A673 (cell line): ENCODE measurements at regions not wholly inside any gene's neighbourhood (a gene's known extent, or its start where the extent isn't known, plus 50 kb on each side); places are given as distances from the start of the nearest gene placed in this dataset.
"Not testable (repeated sequence)": the region's sequence is repeated elsewhere in the genome, so short reads cannot be mapped to it uniquely, and the experiment has no call there.

Experiments
- BruUV-seq: library from RNA; stranded (reverse); fragments of 400-500 nt; replicated peaks from 2 replicates; lab custom pipeline; 2021; lab: Mats Ljungman, UMichigan
- CTCF ChIA-PET: fragments of 300-600 bp; sonication (Branson Sonifier 250); formaldehyde crosslinking; loops from one replicate; lab custom pipeline; 2022; ENCODE audit warnings: antibody characterized with exemption; lab: Charles Lee
- POLR2A ChIA-PET: fragments of 300-600 bp; sonication (Branson Sonifier 250); formaldehyde crosslinking; loops from one replicate; lab custom pipeline; 2022; ENCODE audit warnings: antibody characterized with exemption; ENCODE audit not compliant: low non-redundant PET; lab: Charles Lee
- DNase-seq: peaks from one replicate; pipeline ENCODE4 v3.0.0-alpha.2; 2015; ENCODE audit warnings: low spot score
- H3K27ac ChIP-seq: fragments of 200-600 bp; sonication (generic); 2 replicates; pipeline ENCODE4 v1.5.1; 2016; ENCODE audit warnings: mixed run types, low read depth, mild to moderate bottlenecking, mixed read lengths, antibody characterized with exemption, low read length; ENCODE audit not compliant: poor library complexity, severe bottlenecking
- H3K27me3 ChIP-seq: fragments of 200-600 bp; sonication (generic); replicated peaks from 2 replicates; pipeline ENCODE4 v1.6.1; 2017; ENCODE audit warnings: mixed run types, low read depth, mild to moderate bottlenecking, mixed read lengths, antibody characterized with exemption, low read length; ENCODE audit not compliant: insufficient read depth, poor library complexity
- H3K36me3 ChIP-seq: fragments of 200-600 bp; sonication (generic); 2 replicates; pipeline ENCODE4 v1.6.1; 2016; ENCODE audit warnings: mixed run types, mild to moderate bottlenecking, mixed read lengths, antibody characterized with exemption, low read length; ENCODE audit not compliant: insufficient read depth, poor library complexity, severe bottlenecking
- H3K4me1 ChIP-seq: fragments of 200-600 bp; sonication (generic); 2 replicates; pipeline ENCODE4 v1.6.1; 2017; ENCODE audit warnings: mixed run types, mild to moderate bottlenecking, mixed read lengths, antibody characterized with exemption, low read length; ENCODE audit not compliant: insufficient read depth, poor library complexity, severe bottlenecking
- H3K4me3 ChIP-seq: fragments of 200-600 bp; sonication (generic); 2 replicates; pipeline ENCODE4 v1.5.1; 2016; ENCODE audit warnings: low read depth, mixed run types, mild to moderate bottlenecking, mixed read lengths, low read length; ENCODE audit not compliant: poor library complexity, severe bottlenecking
- H3K9me3 ChIP-seq: fragments of 200-600 bp; sonication (generic); 2 replicates; pipeline ENCODE4 v1.6.1; 2016; ENCODE audit warnings: mixed run types, low read depth, mild to moderate bottlenecking, mixed read lengths, antibody characterized with exemption, low read length; ENCODE audit not compliant: poor library complexity, severe bottlenecking
- CTCF ChIP-seq: fragments of 300-800, 200-600 bp; sonication (generic); conservative IDR thresholded peaks from 2 replicates; pipeline ENCODE4 v1.5.1; 2017; ENCODE audit warnings: low read depth, mild to moderate bottlenecking, antibody characterized with exemption, low read length, moderate library complexity, mixed read lengths
- EZH2 ChIP-seq: fragments of 200-600 bp; sonication (generic); IDR thresholded peaks from 2 replicates; pipeline ENCODE4 v1.6.1; 2017; ENCODE audit warnings: borderline replicate concordance, low read depth, mild to moderate bottlenecking, mixed read lengths, antibody characterized with exemption, low read length; ENCODE audit not compliant: poor library complexity, severe bottlenecking
- intact Hi-C: fragments of 100-400 bp; cut with micrococcal nuclease; formaldehyde crosslinking; loops from one replicate; pipeline ENCODE4 v1.10.0; 2022; ENCODE audit not compliant: unreplicated experiment

DNA sequence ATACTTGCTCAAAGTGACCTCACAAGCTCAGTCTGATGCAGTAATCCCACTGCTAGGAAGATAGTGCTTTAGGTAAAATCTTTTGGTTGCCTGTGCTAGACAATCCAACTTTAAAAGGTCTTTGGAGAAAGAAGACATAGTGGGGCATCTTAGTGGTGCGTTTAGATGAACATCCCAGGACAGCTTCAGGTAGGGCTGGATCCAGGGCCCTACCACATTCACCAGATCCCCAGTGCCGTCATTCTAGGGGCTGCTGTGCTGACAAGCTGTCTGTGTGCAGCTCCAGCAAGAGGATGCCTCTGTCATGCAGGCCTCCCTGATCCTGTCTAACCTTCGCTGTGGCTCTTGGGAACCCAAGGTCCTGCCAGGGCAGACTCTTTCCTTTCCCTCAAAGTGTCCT is 100.7 kb upstream of the EIF5 start:
- POLR2A ChIA-PET, result no interaction called here
- intact Hi-C loops, result no loop called here
- Histone ChIP-seq H3K4me3 (no peak overlapping the region), H3K9me3 (no peaks in the 10 kb centered on the region), H3K27me3 (no peaks in the 10 kb centered on the region), H3K4me1 (peaks cover 44% of the 10 kb centered on the region), H3K27ac (no peak overlapping the region), H3K36me3 (no peaks in the 10 kb centered on the region)
- TF ChIP-seq CTCF, result no peak
- no peak for TF ChIP-seq EZH2
- DNase-seq, result no peak
- no TSS peak for BruUV-seq
- CTCF ChIA-PET, result interaction anchor here (0.6 kb wide), 1 partner anchor 210 kb away, joined by 3 read pairs; no protein-coding TSS in a partner anchor

DNA sequence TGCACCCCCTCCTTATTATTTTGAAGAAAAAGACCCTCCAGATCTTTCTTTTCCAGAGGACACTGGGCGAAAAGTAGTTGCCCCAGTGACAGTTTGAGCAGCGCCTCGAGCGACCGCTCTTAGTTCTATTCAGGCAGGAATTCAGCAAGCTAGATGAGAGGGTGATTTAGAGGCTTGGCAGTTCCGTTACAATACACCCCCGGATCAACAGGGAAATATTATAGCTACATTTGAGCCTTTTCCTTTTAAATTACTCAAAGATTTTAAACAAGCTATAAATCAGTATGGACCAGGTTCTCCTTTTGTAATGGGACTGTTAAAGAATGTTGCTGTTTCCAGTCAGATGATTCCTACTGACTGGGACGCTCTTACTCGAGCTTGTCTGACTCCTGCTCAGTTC is 99.2 kb upstream of the EIF5 start:
- BruUV-seq, H3K9me3 ChIP-seq: not testable (repeated sequence)

DNA sequence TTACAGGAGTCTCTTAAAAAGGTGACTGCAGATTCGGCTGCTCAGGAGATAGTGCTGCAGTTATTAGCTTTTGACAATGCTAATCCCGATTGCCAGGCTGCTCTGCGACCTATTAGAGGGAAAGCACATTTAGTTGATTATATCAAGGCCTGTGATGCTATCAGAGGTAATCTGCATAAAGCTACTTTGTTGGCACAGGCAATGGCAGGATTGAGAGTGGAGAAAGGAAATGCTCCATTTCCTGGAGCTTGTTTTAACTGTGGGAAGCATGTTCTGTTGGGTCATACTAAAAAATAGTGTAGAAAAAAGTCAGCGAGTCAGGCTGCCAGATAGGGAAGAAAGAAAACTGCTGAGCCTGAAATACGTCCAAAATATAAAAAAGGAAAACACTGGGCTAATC is 98.5 kb upstream of the EIF5 start:
- H3K36me3 ChIP-seq, H3K27me3 ChIP-seq, intact Hi-C loops, BruUV-seq, CTCF ChIA-PET, H3K9me3 ChIP-seq: not testable (repeated sequence)
- H3K4me3 ChIP-seq, result peak overlapping the region; percentile 16
- DNase-seq, result peak; percentile 88
- peaks cover 44% of the 10 kb centered on the region for H3K4me1 ChIP-seq
- peak overlapping the region; percentile 87 for H3K27ac ChIP-seq
- POLR2A ChIA-PET, result interaction anchor here (0.5 kb wide), 1 partner anchor 130 kb away, joined by 3 read pairs; no protein-coding TSS in a partner anchor

More for the DNA sequence above, 99.2 kb upstream of the EIF5 start:
- CTCF ChIA-PET, result interaction anchor here (0.6 kb wide), 1 partner anchor 29 kb away, joined by 3 read pairs; no protein-coding TSS in a partner anchor
- H3K27me3 ChIP-seq, POLR2A ChIA-PET, intact Hi-C loops, H3K36me3 ChIP-seq: not testable (repeated sequence)
- peak overlapping the region; percentile 16 for H3K4me3 ChIP-seq
- DNase-seq, result peak; percentile 53
- peak overlapping the region; percentile 87 for H3K27ac ChIP-seq
- H3K4me1 ChIP-seq, result peaks cover 44% of the 10 kb centered on the region

GRCh38 chr14:103239751-103240150 is 94.3 kb upstream of the EIF5 start:
- BruUV-seq, result no TSS peak
- intact Hi-C loops, result no loop called here
- no peak for DNase-seq
- TF ChIP-seq CTCF, result no peak
- no peak for TF ChIP-seq EZH2
- no peaks in the 10 kb centered on the region for H3K9me3 ChIP-seq
- POLR2A ChIA-PET, result no interaction called here
- no peaks in the 10 kb centered on the region for H3K36me3 ChIP-seq
- H3K27ac ChIP-seq, result no peak overlapping the region
- CTCF ChIA-PET, result no interaction called here
- no peak overlapping the region for H3K4me3 ChIP-seq
- H3K4me1 ChIP-seq, result peaks cover 16% of the 10 kb centered on the region
- H3K27me3 ChIP-seq, result no peaks in the 10 kb centered on the region
